ENCODE measurements at regions not wholly inside any gene's neighbourhood (a gene's known extent, or its start where the extent isn't known, plus 50 kb on each side); places are given as distances from the start of the nearest gene placed in this dataset.

DNA sequence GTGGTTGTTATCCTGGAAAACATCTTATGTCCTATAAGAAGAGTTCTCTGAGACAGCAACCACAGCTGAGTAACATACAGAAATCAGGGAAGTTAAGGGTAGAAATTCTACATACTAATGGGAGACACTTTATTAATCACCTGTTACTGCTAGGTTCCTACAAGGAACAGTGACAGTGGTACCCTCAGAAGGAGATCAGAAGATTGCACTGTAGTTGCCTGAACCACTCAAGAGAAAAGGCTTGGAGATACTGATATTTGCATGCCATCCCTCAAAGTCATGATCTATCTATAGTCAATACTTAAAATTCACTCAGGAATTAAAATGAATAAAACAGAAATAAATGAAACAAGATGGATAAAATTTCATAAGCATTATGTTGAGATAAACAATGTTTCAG, 136.0 kb downstream of the LMLN start:
- Mint-ChIP-seq H3K27ac (no peak overlapping the region), H3K27me3 (ENCODE audit: low read depth) (peaks cover 37% of the 10 kb centered on the region), H3K4me3 (no peak overlapping the region), H3K4me1 (no peaks in the 10 kb centered on the region), H3K36me3 (ENCODE audit: insufficient read depth in 1 of 3, low read depth in 3 of 3) (no peaks in the 10 kb centered on the region), H3K9me3 (no peaks in the 10 kb centered on the region)
- Histone ChIP-seq H2BK5ac (ENCODE audit: insufficient read length, low read length) (no peak overlapping the region), H4K20me1 (ENCODE audit: control insufficient read depth, insufficient read depth, insufficient read length) (no peaks in the 10 kb centered on the region), H3K4me1 (ENCODE audit: insufficient read depth, low read length) (no peaks in the 10 kb centered on the region), H3K23me2 (ENCODE audit: insufficient read length, low read depth, low read length, poor library complexity, severe bottlenecking) (no peaks in the 10 kb centered on the region), H3K23ac (ENCODE audit: insufficient read length, low read depth, low read length) (no peak overlapping the region), H3K9ac (ENCODE audit: extremely low read depth, insufficient read length, low read length) (no peak overlapping the region), H2BK15ac (ENCODE audit: low read depth, low read length) (no peak overlapping the region), H3K79me2 (ENCODE audit: insufficient read depth, low read length) (no peaks in the 10 kb centered on the region), H2BK12ac (ENCODE audit: insufficient read length, low read depth, low read length) (no peak overlapping the region), H3K4ac (ENCODE audit: low read depth, low read length) (no peak overlapping the region), H3T11ph (ENCODE audit: low read length) (no peak overlapping the region), H2BK20ac (ENCODE audit: low read depth, low read length, poor library complexity, severe bottlenecking) (no peak overlapping the region), H3K9me3 (ENCODE audit: control insufficient read depth, low read depth, low read length) (no peaks in the 10 kb centered on the region), H3K14ac (ENCODE audit: insufficient read depth, low read length) (no peak overlapping the region), H3K56ac (ENCODE audit: insufficient read length, low read depth, low read length) (no peak overlapping the region), H2BK120ac (ENCODE audit: low read depth, low read length, poor library complexity, severe bottlenecking) (no peak overlapping the region), H4K91ac (ENCODE audit: insufficient read length, low read depth, low read length) (no peak overlapping the region), H3K27ac (ENCODE audit: insufficient read length, low read depth, low read length) (no peak overlapping the region), H2AFZ (ENCODE audit: low read length) (no peak overlapping the region), H3K27me3 (ENCODE audit: insufficient read depth, low read length) (no peaks in the 10 kb centered on the region), H3K79me1 (ENCODE audit: insufficient read depth, low read depth, low read length, poor library complexity, severe bottlenecking) (no peaks in the 10 kb centered on the region), H4K5ac (ENCODE audit: insufficient read length, low read depth, low read length) (no peak overlapping the region), H3K18ac (ENCODE audit: insufficient read length, low read depth, low read length) (no peak overlapping the region), H4K8ac (replicated peaks; ENCODE audit: insufficient read length, low read depth, low read length) (no peak overlapping the region), H2AK5ac (ENCODE audit: insufficient read length, low read length) (no peak overlapping the region), H3K4me2 (ENCODE audit: insufficient read depth, insufficient read length, low read length) (no peak overlapping the region)
- TF ChIP-seq, protein P1, sequence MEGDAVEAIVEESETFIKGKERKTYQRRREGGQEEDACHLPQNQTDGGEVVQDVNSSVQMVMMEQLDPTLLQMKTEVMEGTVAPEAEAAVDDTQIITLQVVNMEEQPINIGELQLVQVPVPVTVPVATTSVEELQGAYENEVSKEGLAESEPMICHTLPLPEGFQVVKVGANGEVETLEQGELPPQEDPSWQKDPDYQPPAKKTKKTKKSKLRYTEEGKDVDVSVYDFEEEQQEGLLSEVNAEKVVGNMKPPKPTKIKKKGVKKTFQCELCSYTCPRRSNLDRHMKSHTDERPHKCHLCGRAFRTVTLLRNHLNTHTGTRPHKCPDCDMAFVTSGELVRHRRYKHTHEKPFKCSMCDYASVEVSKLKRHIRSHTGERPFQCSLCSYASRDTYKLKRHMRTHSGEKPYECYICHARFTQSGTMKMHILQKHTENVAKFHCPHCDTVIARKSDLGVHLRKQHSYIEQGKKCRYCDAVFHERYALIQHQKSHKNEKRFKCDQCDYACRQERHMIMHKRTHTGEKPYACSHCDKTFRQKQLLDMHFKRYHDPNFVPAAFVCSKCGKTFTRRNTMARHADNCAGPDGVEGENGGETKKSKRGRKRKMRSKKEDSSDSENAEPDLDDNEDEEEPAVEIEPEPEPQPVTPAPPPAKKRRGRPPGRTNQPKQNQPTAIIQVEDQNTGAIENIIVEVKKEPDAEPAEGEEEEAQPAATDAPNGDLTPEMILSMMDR (conservative IDR thresholded peaks at IDR 0.05): no peak
- no peak for DNase-seq
